Ectodermal cell (in vitro differentiated cells): ENCODE measurements at regions not wholly inside any gene's neighbourhood (a gene's known extent, or its start where the extent isn't known, plus 50 kb on each side); places are given as distances from the start of the nearest gene placed in this dataset.

Experiments used
- H3K27ac ChIP-seq: 2 replicates; pipeline ENCODE4 v1.7.0; 2013; ENCODE audit warnings: mild to moderate bottlenecking, low read depth, low read length; ENCODE audit not compliant: insufficient read depth, poor library complexity, severe bottlenecking
- H3K27me3 ChIP-seq: 2 replicates; pipeline ENCODE4 v1.7.0; 2013; ENCODE audit warnings: mild to moderate bottlenecking, low read length; ENCODE audit not compliant: insufficient read depth, control insufficient read depth, poor library complexity, severe bottlenecking
- H3K36me3 ChIP-seq: one replicate; pipeline ENCODE4 v1.7.0; 2013; ENCODE audit warnings: low read length; ENCODE audit not compliant: control insufficient read depth, insufficient read depth
- H3K4me1 ChIP-seq: one replicate; pipeline ENCODE4 v1.7.0; 2013; ENCODE audit warnings: low read length; ENCODE audit not compliant: control insufficient read depth, insufficient read depth
- H3K4me3 ChIP-seq: 2 replicates; pipeline ENCODE4 v1.7.0; 2013; ENCODE audit warnings: low read depth, low read length, control low read depth; ENCODE audit not compliant: insufficient read depth
- H3K9me3 ChIP-seq: 2 replicates; pipeline ENCODE4 v1.7.0; 2013; ENCODE audit warnings: mild to moderate bottlenecking, low read length, moderate library complexity; ENCODE audit not compliant: control insufficient read depth
- WGBS, 2 experiments: methylation state at CpG; one replicate each; pipeline ENCODE4 v1.1.7; 2013; ENCODE audit warnings: missing lambda C conversion rate in 2 of 2; 5-methylcytosine and 5-hydroxymethylcytosine counted together

- no peaks in the 10 kb centered on the region for H3K36me3 ChIP-seq
Observed at GRCh38 chr6:148263010-148263409, 79.6 kb upstream of the SASH1 start.

GRCh38 chr6:148263961-148264360, 78.7 kb upstream of the SASH1 start:
- 84 to 91% methylated on average over 4 to 5 of the region's 5 CpGs for WGBS, 2 experiments
- Histone ChIP-seq H3K4me1 (no peaks in the 10 kb centered on the region), H3K27me3 (no peaks in the 10 kb centered on the region), H3K36me3 (no peaks in the 10 kb centered on the region), H3K4me3 (no peak overlapping the region), H3K27ac (no peak overlapping the region), H3K9me3 (no peaks in the 10 kb centered on the region)

More at GRCh38 chr6:148263010-148263409, 79.6 kb upstream of the SASH1 start:
- H3K4me3 ChIP-seq: no peak overlapping the region
- 87 to 92% methylated on average over 3 of the region's 3 CpGs for WGBS, 2 experiments
- H3K27ac ChIP-seq: no peak overlapping the region
- H3K27me3 ChIP-seq: no peaks in the 10 kb centered on the region
- no peaks in the 10 kb centered on the region for H3K4me1 ChIP-seq
- H3K9me3 ChIP-seq: no peaks in the 10 kb centered on the region

DNA sequence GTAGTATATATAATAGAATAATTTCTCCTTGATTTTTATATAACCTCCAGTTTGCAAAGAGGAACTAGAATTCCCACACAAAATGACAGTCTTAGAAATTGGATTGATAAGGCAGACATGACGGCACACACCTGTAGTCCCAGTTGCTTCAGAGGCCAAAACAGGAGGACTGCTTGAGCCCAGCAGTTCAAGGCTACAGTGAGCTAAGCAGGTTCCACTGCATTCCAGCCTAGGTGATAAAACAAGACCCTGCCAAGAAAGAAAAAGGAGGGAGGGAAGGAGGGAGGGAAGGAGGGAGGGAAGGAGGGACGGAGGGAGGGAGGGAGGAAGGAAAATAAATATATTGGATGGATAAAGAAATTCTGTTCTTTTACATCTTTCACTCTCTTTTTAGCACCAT, 77.6 kb upstream of the SASH1 start:
- Histone ChIP-seq H3K27me3 (no peaks in the 10 kb centered on the region), H3K9me3 (no peaks in the 10 kb centered on the region), H3K27ac (no peak overlapping the region), H3K4me3 (no peak overlapping the region), H3K4me1 (no peaks in the 10 kb centered on the region), H3K36me3 (no peaks in the 10 kb centered on the region)
- WGBS, 2 experiments: 88 to 96% methylated on average over 1 to 2 of the region's 2 CpGs

- H3K9me3 ChIP-seq: no peaks in the 10 kb centered on the region
- H3K27ac ChIP-seq: no peak overlapping the region
- 81 to 95% methylated on average over 2 of the region's 3 CpGs for WGBS, 2 experiments
Observed at GRCh38 chr6:148269386-148269785, 73.3 kb upstream of the SASH1 start.

DNA sequence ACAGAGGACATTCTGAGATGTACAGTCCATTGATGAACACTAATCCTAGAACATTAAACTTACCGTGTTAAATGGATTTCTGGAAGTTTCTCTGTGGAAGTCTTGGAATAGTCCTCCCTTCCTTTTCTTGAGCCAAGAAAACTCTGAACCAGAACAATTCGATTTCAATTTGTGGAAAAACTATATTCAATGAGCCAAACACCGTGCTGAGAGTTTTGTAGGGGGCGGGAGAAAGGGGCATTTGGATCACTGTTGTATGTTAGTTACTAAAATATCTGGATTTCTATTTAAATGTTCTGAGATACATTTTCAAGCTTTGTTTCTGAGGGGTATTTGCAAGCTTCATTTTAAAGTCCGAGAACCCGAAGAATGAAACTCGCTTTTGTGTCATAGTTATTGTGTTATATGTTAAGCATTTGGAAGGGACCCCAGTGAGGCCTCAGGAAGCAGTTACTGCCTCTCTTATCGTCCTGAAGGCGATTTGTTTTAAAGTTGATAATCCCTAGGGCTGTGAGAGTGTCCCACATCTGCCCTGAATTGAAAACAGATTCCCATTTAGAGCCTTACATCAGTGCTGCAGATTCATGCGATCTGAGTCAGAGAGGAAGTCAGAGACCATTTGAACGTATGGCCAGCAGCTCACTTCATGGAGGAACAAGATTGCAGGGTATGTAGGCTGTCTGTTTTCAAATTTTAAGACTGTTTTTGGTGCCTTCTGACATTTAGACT, 70.8 kb upstream of the SASH1 start:
- no peak overlapping the region for H3K27ac ChIP-seq
- 80 to 85% methylated on average over 11 of the region's 11 CpGs for WGBS, 2 experiments
- no peaks in the 10 kb centered on the region for H3K27me3 ChIP-seq
- H3K4me3 ChIP-seq: no peak overlapping the region
- no peaks in the 10 kb centered on the region for H3K36me3 ChIP-seq
- H3K4me1 ChIP-seq: no peaks in the 10 kb centered on the region
- no peaks in the 10 kb centered on the region for H3K9me3 ChIP-seq

More at GRCh38 chr6:148269386-148269785, 73.3 kb upstream of the SASH1 start:
- Histone ChIP-seq H3K36me3 (no peaks in the 10 kb centered on the region), H3K27me3 (no peaks in the 10 kb centered on the region), H3K4me3 (no peak overlapping the region), H3K4me1 (no peaks in the 10 kb centered on the region)

DNA sequence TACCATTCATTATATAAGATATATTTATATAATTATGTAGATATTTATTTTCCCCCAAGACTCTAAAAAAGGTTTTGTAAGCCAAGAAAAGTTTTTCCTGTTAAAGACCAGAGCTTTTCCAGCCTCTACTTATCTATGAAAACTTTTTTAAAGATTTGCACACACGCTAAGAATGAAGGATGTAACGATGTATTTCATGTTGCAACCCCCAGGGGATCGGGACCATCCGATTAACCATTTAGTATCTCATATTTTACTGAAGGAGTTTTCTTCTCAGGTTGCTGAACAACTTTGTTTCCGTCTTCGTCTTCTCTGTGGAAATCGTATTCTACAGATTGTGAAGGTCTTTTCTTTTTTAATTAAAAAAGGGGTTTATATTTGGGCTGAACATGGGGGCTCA, 70.0 kb upstream of the SASH1 start:
- H3K27ac ChIP-seq: no peak overlapping the region
- WGBS, 2 experiments: 93 to 96% methylated on average over 7 of the region's 7 CpGs
- H3K9me3 ChIP-seq: no peaks in the 10 kb centered on the region
- no peaks in the 10 kb centered on the region for H3K36me3 ChIP-seq
- H3K27me3 ChIP-seq: no peaks in the 10 kb centered on the region
- H3K4me3 ChIP-seq: no peak overlapping the region
- H3K4me1 ChIP-seq: no peaks in the 10 kb centered on the region

GRCh38 chr6:148273962-148274752, 68.5 kb upstream of the SASH1 start:
- no peaks in the 10 kb centered on the region for H3K36me3 ChIP-seq
- H3K4me3 ChIP-seq: no peak overlapping the region
- 91 to 96% methylated on average over 5 of the region's 5 CpGs for WGBS, 2 experiments
- H3K9me3 ChIP-seq: no peaks in the 10 kb centered on the region
- no peaks in the 10 kb centered on the region for H3K4me1 ChIP-seq
- no peak overlapping the region for H3K27ac ChIP-seq
- no peaks in the 10 kb centered on the region for H3K27me3 ChIP-seq

GRCh38 chr6:148274809-148275208, 67.8 kb upstream of the SASH1 start:
- WGBS, 2 experiments: 88 to 91% methylated on average over 2 of the region's 2 CpGs
- H3K4me3 ChIP-seq: no peak overlapping the region

GRCh38 chr6:148285205-148285604, 57.4 kb upstream of the SASH1 start:
- no peak overlapping the region for H3K4me3 ChIP-seq
- H3K9me3 ChIP-seq: no peaks in the 10 kb centered on the region
- H3K27me3 ChIP-seq: no peaks in the 10 kb centered on the region
- peaks cover 7% of the 10 kb centered on the region for H3K4me1 ChIP-seq
- no peak overlapping the region for H3K27ac ChIP-seq
- WGBS, 2 experiments: 95 to 98% methylated on average over 2 of the region's 2 CpGs
- H3K36me3 ChIP-seq: no peaks in the 10 kb centered on the region

More at GRCh38 chr6:148274809-148275208, 67.8 kb upstream of the SASH1 start:
- Histone ChIP-seq H3K27me3 (no peaks in the 10 kb centered on the region), H3K27ac (no peak overlapping the region), H3K36me3 (no peaks in the 10 kb centered on the region), H3K4me1 (no peaks in the 10 kb centered on the region), H3K9me3 (no peaks in the 10 kb centered on the region)

- H3K4me3 ChIP-seq: no peak overlapping the region
- no peaks in the 10 kb centered on the region for H3K36me3 ChIP-seq
- no peaks in the 10 kb centered on the region for H3K9me3 ChIP-seq
- peaks cover 7% of the 10 kb centered on the region for H3K4me1 ChIP-seq
- no peak overlapping the region for H3K27ac ChIP-seq
- 91 to 92% methylated on average over 4 to 5 of the region's 5 CpGs for WGBS, 2 experiments
- H3K27me3 ChIP-seq: no peaks in the 10 kb centered on the region
Observed at GRCh38 chr6:148286563-148286962, 56.1 kb upstream of the SASH1 start.
